Hepatocyte (in vitro differentiated cells): ENCODE measurements at regions not wholly inside any gene's neighbourhood (a gene's known extent, or its start where the extent isn't known, plus 50 kb on each side); places are given as distances from the start of the nearest gene placed in this dataset.

Experiments used
- EZH2 ChIP-seq: fragments of 200-600 bp; sonication (generic); IDR thresholded peaks from 2 replicates; pipeline ENCODE4 v1.6.1; 2016; ENCODE audit warnings: antibody characterized with exemption, mild to moderate bottlenecking, borderline replicate concordance
- EZH2phosphoT487 ChIP-seq: fragments of 200-600 bp; sonication (generic); IDR thresholded peaks from one replicate; pipeline ENCODE4 v1.6.1; 2018; ENCODE audit warnings: antibody characterized with exemption, mild to moderate bottlenecking, low read depth, moderate library complexity; ENCODE audit not compliant: unreplicated experiment, severe bottlenecking
- TF ChIP-seq, protein P1 (sequence below): fragments of 200-600 bp; sonication (generic); IDR thresholded peaks from 2 replicates; pipeline ENCODE4 v1.5.1; 2016; ENCODE audit warnings: antibody characterized with exemption, mild to moderate bottlenecking; ENCODE audit not compliant: poor library complexity

GRCh38 chr4:179124419-179124818 is 1682.2 kb upstream of the AGA start:
- no peak for TF ChIP-seq EZH2
- TF ChIP-seq, protein P1, sequence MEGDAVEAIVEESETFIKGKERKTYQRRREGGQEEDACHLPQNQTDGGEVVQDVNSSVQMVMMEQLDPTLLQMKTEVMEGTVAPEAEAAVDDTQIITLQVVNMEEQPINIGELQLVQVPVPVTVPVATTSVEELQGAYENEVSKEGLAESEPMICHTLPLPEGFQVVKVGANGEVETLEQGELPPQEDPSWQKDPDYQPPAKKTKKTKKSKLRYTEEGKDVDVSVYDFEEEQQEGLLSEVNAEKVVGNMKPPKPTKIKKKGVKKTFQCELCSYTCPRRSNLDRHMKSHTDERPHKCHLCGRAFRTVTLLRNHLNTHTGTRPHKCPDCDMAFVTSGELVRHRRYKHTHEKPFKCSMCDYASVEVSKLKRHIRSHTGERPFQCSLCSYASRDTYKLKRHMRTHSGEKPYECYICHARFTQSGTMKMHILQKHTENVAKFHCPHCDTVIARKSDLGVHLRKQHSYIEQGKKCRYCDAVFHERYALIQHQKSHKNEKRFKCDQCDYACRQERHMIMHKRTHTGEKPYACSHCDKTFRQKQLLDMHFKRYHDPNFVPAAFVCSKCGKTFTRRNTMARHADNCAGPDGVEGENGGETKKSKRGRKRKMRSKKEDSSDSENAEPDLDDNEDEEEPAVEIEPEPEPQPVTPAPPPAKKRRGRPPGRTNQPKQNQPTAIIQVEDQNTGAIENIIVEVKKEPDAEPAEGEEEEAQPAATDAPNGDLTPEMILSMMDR, result no peak
- no peak for TF ChIP-seq EZH2phosphoT487
